ENCODE measurements at regions not wholly inside any gene's neighbourhood (a gene's known extent, or its start where the extent isn't known, plus 50 kb on each side); places are given as distances from the start of the nearest gene placed in this dataset.
"Not testable (repeated sequence)": the region's sequence is repeated elsewhere in the genome, so short reads cannot be mapped to it uniquely, and the experiment has no call there.

GRCh38 chr4:140220058-140220457, 66.1 kb upstream of the MAML3 start:
- TF ChIP-seq, protein P1, sequence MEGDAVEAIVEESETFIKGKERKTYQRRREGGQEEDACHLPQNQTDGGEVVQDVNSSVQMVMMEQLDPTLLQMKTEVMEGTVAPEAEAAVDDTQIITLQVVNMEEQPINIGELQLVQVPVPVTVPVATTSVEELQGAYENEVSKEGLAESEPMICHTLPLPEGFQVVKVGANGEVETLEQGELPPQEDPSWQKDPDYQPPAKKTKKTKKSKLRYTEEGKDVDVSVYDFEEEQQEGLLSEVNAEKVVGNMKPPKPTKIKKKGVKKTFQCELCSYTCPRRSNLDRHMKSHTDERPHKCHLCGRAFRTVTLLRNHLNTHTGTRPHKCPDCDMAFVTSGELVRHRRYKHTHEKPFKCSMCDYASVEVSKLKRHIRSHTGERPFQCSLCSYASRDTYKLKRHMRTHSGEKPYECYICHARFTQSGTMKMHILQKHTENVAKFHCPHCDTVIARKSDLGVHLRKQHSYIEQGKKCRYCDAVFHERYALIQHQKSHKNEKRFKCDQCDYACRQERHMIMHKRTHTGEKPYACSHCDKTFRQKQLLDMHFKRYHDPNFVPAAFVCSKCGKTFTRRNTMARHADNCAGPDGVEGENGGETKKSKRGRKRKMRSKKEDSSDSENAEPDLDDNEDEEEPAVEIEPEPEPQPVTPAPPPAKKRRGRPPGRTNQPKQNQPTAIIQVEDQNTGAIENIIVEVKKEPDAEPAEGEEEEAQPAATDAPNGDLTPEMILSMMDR (conservative IDR thresholded peaks at IDR 0.05; ENCODE audit: low read depth, low read length): no peak

DNA sequence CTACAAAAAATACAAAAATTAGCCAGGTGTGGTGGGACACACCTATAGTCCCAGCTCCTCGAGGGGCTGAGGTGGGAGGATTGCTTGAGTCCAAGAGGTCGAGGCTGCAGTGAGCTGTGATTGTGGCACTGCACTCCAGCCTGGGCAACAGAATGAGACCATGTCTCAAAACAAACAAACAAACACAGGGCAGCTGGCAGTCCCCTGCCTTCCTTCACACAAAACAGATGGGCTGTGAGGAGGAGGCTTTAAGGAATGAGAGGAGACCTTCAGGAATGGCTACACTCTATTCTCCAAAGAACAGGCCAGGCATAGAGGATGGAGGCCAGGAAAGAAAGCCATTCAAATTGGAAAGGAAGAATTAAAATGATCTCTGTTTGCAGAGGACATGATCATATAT, 65.6 kb upstream of the MAML3 start:
- TF ChIP-seq, protein P1 (conservative IDR thresholded peaks at IDR 0.05; ENCODE audit: low read depth, low read length): no peak
- DNase-seq (ENCODE audit: low read depth): no peak
- no peak overlapping the region for H3K4me3 ChIP-seq (ENCODE audit: low read depth, low read length)

More at GRCh38 chr4:140220058-140220457, 66.1 kb upstream of the MAML3 start:
- no peak for DNase-seq (ENCODE audit: low read depth)
- no peak overlapping the region for H3K4me3 ChIP-seq (ENCODE audit: low read depth, low read length)

GRCh38 chr4:140219070-140219469, 65.1 kb upstream of the MAML3 start:
- not testable (repeated sequence) for H3K4me3 ChIP-seq (ENCODE audit: low read depth, low read length); DNase-seq (ENCODE audit: low read depth)

DNA sequence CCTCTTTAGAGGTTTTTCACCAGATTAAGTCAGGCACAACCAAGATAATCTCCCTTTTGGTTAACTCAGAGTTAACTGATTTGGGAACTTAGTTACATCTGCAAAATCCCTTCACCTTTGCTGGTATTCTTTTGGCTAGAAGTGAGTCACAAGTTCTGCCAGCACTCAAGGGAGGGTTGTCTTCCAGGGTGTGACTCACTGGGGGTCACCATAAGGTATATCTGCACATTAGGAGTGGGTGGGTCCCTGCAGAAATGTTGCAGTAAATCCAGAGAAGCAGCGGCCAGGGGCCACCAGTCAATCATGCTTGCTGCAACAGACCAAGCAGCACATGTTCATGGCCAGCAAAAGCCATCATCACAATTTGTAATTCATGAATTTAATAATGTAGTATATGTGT, 59.8 kb upstream of the MAML3 start:
- no peak for DNase-seq (ENCODE audit: low read depth)
- no peak overlapping the region for H3K4me3 ChIP-seq (ENCODE audit: low read depth, low read length)
- TF ChIP-seq, protein P1 (conservative IDR thresholded peaks at IDR 0.05; ENCODE audit: low read depth, low read length): no peak

DNA sequence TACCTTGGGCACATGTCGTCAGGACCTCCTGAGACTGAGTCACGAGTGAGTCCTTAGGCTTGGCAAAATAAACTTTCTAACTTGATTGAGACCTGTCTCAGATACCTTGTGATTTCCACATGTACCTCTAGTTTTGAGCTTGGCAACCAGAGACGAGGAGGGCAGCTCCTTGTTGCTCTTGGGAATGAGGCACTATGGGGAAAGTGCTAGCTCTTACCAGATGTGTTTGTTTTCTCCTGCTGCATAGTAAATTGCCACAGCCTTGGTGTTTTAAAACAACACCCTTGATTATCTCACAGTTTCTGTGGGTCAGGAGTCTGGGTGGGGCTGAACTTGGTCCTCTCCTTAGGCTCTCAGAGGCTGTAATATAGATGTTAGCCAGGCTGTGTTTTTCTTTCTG, 59.1 kb upstream of the MAML3 start:
- no peak for DNase-seq (ENCODE audit: low read depth)
- TF ChIP-seq, protein P1 (conservative IDR thresholded peaks at IDR 0.05; ENCODE audit: low read depth, low read length): no peak

DNA sequence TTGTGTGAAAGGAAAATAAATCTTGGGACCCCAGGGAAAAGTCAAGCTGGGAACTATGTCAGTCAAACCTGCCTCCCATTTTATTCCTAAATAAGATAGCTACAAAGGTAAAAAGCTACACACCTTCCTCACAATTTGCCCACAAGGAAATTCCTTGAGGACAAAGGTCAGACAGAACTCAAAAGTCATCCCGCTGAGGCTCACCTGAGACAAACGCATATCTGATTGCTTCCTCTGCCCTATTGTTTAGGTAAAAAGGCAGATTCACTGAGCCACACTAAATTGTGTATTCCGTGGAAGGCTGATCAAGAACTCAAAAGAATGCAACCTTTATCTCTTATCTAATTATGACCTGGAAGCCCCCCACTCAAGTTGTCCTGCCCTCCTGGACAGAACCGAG, 58.7 kb upstream of the MAML3 start:
- TF ChIP-seq, protein P1 (conservative IDR thresholded peaks at IDR 0.05; ENCODE audit: low read depth, low read length): no peak

More for the DNA sequence above, 59.1 kb upstream of the MAML3 start:
- no peak overlapping the region for H3K4me3 ChIP-seq (ENCODE audit: low read depth, low read length)

GRCh38 chr4:140212194-140212593, 58.2 kb upstream of the MAML3 start:
- TF ChIP-seq, protein P1 (conservative IDR thresholded peaks at IDR 0.05; ENCODE audit: low read depth, low read length): no peak
- DNase-seq (ENCODE audit: low read depth): no peak
- H3K4me3 ChIP-seq (ENCODE audit: low read depth, low read length): no peak overlapping the region

More for the DNA sequence above, 58.7 kb upstream of the MAML3 start:
- DNase-seq (ENCODE audit: low read depth): no peak
- no peak overlapping the region for H3K4me3 ChIP-seq (ENCODE audit: low read depth, low read length)
